Stromal cell of bone marrow (primary cell): ENCODE measurements at regions not wholly inside any gene's neighbourhood (a gene's known extent, or its start where the extent isn't known, plus 50 kb on each side); places are given as distances from the start of the nearest gene placed in this dataset.

Source experiments
- DNase-seq: peaks from one replicate; pipeline ENCODE4 v3.0.0-alpha.2; 2012; ENCODE audit warnings: low read depth

DNA sequence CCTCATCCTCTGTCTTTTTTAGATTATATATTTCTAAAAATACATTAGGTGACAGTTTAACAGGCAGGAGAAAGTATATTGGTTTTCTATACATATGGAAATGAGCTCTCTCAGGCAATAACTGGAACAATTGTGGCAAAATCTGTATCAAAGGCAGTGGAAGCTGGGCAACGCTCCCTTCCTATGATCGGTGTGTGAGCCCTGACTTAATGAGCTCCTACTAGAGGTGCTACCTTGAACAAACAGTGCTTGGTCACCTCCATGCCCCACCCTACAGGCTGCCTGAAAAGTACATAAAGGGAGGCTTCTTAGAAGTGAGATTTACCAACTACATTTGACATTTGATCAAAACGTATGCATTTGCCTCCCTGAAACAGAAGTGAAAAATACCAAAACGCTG is 185.3 kb downstream of the EFNB2 start:
- DNase-seq: no peak

DNA sequence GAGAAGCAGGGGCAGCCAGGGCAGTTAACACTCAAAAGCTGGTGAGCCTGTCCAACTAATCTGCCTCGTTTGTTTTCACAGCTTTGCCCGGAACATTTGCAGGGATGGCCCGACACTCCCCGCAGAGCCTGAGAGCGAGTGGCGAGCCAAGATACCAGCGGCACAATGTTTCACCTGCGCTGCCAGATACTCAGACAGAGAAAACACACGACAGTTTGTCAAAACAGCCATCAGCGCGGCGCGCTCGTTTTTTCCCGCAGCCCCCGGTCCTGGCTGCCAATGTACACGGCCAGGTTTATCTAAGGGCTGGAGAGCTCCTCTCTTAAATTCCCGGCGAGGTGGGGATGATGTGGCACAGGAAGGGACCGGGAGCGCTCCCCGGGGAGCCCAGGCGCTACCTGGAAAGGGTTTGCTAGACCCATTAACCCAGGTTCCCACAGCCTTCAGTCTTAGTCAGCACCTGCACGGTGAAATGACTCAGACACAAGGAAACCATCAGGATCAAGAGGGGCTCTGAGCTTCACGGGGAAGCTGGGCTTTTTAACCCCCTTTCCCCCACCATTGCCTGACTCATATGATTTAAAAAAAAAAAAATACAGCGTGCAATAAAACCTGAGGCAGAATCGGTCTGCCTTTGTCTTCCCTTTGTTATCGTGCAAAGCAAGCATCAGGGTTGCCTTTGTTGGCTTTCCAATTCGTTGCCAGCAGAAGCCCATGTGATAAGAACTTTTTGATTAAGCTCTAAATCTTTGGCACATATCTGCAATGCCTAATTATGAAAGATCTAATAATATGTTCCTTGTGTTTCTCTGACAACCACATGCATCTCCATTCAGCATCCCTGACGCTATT is 186.2 kb downstream of the EFNB2 start:
- DNase-seq: no peak

DNA sequence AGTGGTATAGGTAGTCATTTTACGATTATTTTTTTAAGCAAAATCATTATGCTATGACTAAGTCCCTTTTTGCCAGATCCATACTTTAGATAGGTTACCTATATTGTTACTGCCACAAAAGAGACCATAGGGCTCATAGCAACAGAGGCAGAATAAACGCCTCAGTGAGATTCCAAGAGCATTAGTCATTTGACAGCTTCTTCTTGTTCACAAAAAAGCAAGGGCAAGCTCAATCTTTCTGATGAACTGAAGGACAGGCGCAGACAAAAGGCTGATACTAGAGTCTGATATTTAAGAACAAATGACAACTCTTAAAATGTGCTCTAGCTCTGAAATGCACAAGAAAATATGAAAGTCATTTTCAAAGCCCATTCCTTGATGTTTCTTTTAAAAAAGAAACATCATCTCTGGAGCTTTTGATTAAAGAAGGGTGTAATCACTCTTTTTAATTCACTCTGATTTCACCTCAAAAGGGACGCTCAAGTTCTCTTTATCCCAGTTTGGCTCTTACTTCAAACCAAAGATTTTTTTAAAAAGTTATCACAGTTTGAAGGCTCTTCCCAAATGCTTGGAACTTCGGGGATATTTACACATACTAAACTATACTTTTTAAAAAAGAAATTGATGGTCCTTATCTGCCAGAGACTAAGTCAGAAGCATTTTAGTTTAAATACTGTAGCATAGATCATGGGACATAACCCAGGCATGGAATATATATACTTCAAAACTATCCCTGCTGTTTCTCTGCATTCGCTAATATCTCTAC is 187.2 kb downstream of the EFNB2 start:
- DNase-seq: no peak

DNA sequence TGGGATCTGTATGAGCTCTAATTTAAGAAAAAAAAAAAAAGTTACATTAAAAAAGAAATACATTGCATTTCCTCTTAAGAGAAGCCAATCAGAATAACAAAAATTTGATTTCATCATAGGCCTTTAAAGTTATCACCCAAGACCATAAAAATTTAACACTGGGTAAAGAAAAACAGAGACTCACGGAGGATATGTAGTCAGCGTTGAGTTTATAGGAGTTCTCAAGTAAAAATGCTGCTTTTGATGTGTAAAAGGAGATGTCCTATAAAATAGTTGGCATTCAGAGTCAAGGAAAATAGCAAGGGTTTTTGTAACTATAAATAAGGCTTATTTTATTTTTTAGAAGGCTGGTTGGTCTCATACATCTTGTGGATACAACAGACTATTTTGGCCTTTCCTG is 191.1 kb downstream of the EFNB2 start:
- DNase-seq: no peak

DNA sequence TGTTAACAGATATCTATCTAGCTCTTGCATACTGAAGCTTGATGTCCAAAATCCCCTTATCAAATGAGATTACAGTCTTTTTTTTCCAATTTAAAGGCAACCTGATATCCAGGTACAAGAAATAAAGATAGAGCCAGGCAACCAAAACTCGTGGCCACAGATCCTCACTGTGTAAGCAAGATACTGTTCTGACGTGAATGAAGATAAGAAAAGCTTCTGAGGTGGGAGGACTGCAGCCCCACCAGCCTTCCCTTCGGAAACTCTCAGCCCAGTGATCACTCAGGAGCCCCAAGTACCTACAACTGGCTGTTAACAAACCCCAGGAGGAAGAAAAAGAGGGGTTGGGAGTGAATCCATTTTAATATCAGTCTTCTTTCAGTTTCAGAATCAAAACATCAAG is 191.6 kb downstream of the EFNB2 start:
- no peak for DNase-seq

DNA sequence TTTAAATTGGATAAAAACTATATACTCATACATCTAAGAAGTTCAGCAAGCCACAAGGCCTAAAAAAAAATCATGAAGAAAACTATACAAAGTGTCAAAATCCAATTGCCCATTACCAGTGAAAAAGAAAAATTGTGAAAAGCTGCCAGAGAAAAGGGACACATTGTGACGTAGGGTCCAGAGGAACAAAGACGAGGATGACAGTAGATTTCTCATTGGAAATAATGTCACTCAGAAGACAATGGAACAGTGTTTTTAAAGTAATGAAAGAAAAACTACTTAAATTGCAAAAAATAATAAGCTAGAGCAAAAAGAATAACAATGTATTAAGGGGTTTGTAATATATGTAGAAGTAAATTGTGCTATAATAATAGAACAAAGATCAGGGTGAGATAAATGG is 195.2 kb downstream of the EFNB2 start:
- no peak for DNase-seq

DNA sequence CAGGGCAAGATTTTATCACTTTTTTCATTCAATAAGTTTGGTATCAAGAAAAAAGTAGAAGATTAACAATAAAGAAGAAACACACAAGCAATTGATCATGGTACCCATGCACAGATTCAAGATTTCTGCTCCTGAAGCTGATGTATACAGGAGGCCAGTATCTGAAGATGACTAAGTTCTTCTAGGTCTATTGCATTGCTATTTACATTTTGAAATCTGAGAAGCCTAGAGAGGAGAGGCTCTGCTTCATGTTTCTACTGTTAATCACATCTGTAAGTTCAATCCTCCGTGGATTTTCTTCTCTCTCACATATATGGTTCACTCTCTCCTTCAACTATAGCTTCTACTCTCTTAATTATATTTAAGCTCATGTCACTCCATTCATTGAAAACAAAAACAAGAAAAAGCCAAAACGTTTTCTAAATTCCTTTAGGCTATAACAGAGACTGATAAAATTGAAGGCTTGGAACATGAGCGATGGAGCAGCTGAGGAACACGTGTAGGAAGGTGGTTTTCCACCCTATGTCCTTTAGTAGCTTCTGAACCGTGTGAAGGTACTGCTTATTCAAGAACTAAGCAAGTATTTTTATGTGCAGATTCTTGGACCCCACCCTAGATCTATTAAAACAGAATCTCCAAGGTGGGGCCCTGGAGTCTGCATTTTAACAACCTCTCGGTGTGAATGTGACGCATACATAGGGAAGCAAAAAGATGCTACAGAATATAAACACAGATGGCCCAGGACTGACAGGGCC is 198.2 kb downstream of the EFNB2 start:
- DNase-seq: no peak

DNA sequence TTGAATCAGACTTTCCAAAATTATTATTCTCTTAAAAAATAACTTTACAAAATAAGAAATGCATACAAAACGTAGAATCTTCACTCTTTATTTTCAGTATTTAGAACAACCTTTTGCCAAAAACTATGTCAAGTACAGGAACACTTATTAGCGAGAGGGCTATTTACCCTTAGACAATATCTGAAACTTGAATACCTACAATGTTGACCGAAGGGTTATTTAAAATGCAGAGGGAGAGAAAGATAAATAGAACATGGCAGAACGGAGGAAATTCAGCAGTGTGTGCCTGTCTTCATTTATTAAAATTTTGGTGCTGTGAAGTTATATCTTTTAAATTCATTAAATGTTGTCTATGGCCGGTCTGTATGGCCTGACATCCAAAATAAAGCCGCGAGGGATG is 198.8 kb downstream of the EFNB2 start:
- no peak for DNase-seq

DNA sequence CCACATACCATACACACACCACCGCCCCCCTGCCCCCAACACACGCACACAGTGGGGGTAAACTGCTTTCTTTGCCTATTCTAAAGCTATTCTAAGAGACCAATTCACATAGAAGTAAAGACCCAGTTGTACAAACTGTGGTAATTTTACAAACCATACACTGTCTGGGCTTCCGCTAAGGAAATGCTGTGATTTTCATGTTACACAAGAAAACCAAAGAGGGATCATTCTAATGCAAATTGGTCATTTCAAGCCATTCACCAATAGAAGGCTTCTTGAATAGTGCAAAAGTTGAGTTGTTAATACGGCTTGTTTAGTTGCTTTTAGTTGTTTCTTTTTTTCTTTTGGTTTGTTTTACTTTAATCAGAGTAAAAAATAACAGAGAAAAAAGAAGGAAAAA is 202.8 kb downstream of the EFNB2 start:
- DNase-seq: no peak

DNA sequence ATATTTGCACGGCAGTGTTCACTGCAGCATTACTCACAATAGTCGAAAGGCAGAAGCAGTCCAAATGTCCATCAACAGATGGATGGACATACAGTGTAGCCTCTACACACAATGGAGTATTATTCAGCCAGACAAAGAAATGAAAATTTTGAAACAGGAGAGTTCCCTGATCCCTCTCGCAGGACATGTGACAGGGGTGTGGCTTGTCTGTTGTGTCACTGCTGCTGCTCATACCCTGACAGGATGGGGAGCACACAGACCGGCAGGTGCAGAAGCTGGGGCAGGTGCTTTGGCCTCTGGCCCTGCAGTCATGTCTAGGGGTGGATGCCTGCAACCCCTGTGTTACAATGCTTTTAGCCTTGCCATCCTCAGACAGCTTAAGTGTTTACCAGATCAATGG is 204.3 kb downstream of the EFNB2 start:
- no peak for DNase-seq

DNA sequence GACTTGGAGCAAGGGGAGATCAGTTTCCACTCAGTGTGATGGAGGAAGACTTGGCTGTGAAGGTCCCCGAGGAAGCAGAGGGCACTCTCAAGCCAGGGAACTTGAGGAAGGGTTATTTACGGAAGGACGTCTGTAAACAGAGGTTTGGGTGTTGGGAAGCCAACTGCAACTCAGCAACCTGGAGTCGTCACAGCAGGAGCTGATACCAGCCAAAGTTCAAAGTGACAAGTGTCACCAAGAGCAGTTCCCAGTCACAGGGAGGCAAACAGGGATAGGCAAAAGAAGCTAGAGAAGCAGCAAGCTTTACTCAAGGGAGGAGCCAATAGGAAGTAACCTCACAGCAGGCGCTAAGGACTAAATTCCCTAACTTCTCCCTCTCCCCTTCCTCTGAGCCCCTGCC is 205.5 kb downstream of the EFNB2 start:
- no peak for DNase-seq

DNA sequence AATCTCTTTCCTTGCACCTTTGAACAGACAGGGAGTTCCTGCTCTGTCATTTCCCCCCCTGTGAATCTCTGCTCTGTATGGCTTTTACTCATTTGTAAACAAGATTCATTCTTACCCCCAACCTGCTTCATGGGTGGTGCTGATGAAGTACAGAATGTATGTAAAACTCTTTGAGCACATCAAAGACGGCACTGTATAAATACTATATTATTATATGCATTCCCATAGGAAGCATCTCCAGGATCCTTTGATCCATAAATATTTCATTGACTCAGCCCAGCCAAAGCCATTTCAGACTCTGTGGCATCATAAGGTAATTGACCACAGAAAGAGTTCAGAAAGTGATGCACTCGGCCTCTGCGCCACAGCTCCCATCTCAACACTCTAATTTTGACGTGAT is 208.7 kb downstream of the EFNB2 start:
- DNase-seq: no peak

DNA sequence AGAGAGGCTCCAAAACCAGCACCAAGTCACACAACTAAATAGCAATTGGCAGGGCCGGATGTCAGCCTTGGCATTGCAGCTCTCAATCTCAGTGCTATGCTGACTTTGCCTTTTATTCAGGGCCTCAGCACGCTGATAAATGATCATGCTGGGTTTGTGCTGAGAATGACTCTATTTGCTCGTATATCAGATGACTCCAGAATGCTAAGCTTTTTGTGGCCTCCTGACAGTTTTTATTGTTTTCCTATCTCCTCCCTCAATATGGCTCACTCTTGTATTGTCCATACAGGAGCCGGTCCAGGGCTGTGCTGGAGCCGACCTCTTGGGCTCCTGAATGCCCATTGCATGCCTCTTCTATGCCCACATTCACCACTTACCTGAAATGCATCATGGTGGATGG is 211.0 kb downstream of the EFNB2 start:
- DNase-seq: no peak

DNA sequence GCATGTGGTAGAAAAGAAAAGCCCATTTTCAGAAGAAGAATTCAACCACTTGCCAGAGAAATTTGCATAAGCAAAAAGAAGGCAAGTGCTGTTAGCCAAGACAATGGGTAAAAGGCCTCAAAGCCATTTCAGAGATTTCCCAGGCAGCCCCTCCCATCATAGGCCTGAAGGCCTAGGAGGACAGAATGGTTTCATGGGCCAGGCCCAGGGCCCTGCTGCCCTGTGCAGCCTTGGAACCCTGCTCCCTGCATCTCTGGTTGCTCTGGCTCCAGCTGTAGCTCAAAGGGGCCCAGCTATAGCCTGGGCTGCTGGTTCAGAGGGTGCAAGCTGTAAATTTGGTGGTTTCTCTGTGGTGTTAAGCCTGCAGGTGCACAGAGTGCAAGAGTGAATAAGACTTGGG is 212.8 kb downstream of the EFNB2 start:
- DNase-seq: no peak

DNA sequence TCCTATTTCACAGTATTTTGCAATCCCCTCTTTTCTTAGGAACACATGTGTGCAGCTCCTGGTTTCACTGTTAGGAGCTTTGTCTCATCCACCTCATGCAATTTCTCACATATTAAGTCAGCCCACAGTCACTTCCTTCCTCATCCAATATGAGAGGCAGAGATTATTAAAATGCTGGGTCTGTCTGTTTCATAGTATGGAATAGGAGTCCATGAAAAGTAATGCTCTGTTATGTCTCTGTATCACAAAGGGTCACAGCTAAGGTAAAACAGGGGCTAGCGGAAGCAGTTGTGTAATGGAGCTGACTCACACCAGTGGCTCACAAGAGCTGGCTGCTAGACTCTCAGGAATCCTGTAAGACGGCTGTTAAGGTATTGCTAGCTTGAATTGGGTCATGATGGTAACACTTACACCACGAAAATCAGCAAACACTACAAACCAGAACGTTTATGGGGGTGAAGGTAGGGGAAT is 216.5 kb downstream of the EFNB2 start:
- DNase-seq: peak; percentile 33

DNA sequence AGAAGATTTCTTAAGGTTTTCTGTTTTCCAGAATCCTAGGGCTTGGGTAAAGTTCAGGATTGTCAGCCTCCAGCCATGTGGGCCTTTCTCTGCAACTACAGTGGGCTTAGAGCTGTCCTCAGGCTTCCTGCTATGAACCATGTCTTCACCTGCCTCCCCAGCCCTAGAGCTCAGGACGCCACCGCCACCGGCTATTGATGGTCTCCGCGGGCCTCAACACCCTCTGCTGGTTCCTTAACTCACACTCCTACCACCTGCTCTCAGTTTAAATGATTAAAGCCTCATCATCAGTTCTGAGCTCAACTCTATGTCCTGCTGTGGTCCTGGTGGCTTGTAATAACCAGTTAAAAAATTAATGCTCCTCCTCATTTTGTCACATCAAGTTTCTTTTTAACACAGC is 221.0 kb downstream of the EFNB2 start:
- DNase-seq: no peak

DNA sequence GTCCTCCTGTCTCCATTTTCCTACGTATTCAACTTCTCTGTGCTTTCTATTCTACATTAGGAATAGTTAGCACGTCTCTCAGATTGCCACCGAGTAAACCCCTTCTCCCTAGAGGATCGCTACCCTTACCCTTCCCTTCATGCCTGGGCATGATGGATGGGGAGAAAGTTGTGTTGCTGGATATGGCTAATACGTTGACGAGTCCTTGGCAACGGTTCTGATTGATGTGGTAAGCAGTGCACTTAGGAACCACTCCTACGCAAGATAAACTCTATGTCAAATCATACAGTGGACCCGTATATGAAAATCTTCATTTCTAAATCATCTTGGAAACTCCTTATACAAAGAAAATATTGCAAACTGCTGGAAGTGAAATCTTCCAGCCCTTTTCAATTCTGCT is 224.5 kb downstream of the EFNB2 start:
- DNase-seq: no peak

DNA sequence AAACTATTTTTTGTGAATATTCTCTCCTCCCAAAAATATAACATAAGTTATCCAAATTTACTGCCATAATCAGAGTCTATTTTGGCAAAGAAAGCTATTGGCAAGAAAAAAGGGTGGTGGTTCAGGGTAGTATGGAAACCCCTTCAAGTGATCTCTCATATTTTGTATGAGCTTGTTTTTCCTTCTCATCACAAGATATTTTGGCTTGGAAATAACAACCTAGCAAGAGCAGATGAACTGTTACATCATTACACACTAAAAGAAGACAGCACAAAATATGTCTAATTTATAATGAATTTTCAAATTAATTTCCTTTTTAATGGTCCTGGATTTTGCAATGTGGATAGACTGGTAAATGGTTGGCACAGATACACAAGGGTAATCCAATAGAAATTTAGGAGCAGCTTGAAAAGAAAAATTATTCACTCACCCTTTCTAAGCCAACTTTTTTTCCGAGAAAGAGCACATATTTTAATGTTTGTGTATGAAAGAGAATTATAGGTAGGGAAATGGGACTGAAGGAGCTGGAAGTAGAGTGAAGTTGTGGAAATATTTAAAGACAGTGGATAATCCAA is 225.1 kb downstream of the EFNB2 start:
- no peak for DNase-seq

DNA sequence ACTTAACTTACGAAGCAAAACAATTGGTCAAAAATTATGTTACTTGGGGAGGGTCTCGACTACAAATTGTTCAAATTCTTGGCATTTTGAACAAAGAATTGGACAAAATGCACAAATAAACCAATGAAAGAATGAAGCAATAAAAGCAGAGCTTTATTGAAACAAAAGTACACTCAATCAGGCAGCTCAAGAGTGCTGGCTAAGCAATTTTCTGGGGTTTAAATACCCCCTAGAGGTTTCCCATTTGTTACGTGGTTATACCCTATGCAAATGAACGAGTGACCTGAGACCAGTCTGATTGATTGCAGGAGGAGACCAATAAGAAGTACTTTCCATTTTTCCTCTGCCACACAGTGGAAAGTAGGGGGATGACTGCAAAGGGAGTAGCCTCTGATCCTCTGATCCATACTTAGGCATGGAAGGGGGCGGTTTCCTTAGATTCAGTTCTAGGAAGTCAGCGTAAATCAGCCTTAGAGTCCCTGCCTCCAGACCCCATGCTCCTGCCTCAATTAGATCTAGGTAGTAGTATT is 228.6 kb downstream of the EFNB2 start:
- no peak for DNase-seq

DNA sequence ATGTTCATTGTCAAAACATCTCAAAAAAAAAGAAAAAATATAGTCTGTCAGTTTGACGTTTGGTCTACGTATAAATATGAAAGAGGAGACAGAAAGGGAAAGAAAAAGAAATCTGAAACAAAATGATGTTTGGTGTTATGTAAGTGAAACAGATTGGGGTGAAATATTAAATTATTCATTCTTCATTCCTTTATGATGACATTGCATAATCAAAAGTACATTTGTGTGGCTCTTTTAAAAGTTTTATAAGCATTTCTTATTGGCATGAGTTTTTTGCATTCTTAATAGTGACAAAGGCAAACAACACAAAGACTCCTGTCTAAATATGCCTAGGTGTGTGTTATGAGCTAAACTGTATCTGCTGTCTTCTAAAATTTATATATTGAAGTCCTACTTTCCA is 232.6 kb downstream of the EFNB2 start:
- DNase-seq: no peak

DNA sequence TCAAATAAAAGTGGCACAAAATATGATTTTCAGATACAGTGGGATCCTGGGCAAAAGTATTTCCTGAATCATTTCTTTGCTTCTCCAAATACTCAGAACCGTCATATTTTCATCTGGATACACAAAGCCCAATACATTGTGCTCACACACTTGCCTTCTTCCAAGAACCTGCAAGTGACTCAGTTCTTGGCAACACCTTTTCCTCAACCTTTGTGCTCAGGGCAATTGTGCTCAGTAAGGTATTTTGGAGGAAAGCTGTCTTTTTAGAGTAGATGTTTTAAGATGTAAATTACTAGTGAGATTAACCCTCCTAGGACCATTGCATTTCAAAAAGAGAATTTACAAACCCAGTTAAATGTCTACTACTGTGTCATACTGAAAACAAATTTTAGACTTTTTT is 233.5 kb downstream of the EFNB2 start:
- no peak for DNase-seq

DNA sequence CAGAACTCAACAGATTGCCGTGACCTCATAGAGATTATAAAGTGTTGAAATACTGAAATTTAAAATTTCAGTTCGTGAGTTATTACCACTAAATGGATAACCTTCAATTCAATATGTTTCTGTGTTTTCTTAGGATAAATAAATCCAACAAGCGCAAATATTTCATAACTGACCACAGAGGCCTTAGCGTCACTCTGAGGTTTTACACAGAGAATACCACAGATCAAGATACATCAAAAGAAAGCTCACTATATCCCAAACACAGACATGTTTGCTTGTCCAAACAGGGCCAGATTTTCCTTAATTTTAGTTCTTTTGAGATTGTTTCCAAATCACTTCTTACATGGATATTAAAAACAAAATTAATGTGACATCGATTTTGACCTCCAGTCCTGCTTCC is 235.8 kb downstream of the EFNB2 start:
- peak; percentile 4 for DNase-seq
